Muscle of back (tissue), 3 donors: ENCODE measurements at regions not wholly inside any gene's neighbourhood (a gene's known extent, or its start where the extent isn't known, plus 50 kb on each side); places are given as distances from the start of the nearest gene placed in this dataset.

Experiments used
- DNase-seq, 3 donors: peaks; one replicate each; pipeline versions ENCODE4 v3.0.0 to v3.0.0-alpha.2; 2013

- no peak for DNase-seq
Observed at GRCh38 chr6:79864421-79864820, 82.9 kb downstream of the ELOVL4 start.

- no peak for DNase-seq
Observed at GRCh38 chr6:79864001-79864400, 83.4 kb downstream of the ELOVL4 start.

- DNase-seq: no peak
Observed at GRCh38 chr6:79863566-79863965, 83.8 kb downstream of the ELOVL4 start.

GRCh38 chr6:79862711-79863110 lies 84.6 kb downstream of the ELOVL4 start:
- DNase-seq: no peak

- DNase-seq: no peak
Observed at GRCh38 chr6:79862126-79862525, 85.2 kb downstream of the ELOVL4 start.

GRCh38 chr6:79861023-79861422 lies 86.3 kb downstream of the ELOVL4 start:
- DNase-seq: no peak

GRCh38 chr6:79847426-79847825 lies 99.9 kb downstream of the ELOVL4 start:
- DNase-seq: no peak

- no peak for DNase-seq
Observed at GRCh38 chr6:79842376-79843040, 104.8 kb downstream of the ELOVL4 start.

- DNase-seq: no peak
Observed at GRCh38 chr6:79841577-79842375, 105.6 kb downstream of the ELOVL4 start.

- DNase-seq: no peak
Observed at GRCh38 chr6:79838851-79839250, 108.5 kb downstream of the ELOVL4 start.

- peak in 1 of 3 donors; percentile 40 for DNase-seq
Observed at GRCh38 chr6:79833964-79834284, 113.4 kb downstream of the ELOVL4 start.

- no peak for DNase-seq
Observed at GRCh38 chr6:79833264-79833963, 113.9 kb downstream of the ELOVL4 start.

- DNase-seq: no peak
Observed at GRCh38 chr6:79832723-79833122, 114.6 kb downstream of the ELOVL4 start.

- DNase-seq: peak in 1 of 3 donors; percentile 30
Observed at GRCh38 chr6:79824202-79824601, 123.2 kb downstream of the ELOVL4 start.

GRCh38 chr6:79821859-79822258 lies 125.5 kb downstream of the ELOVL4 start:
- no peak for DNase-seq

GRCh38 chr6:79818471-79818870 lies 128.9 kb downstream of the ELOVL4 start:
- DNase-seq: no peak

GRCh38 chr6:79814940-79815339 lies 132.4 kb downstream of the ELOVL4 start:
- no peak for DNase-seq

- peak; percentile 65 to 88 (median 83) for DNase-seq
Observed at GRCh38 chr6:79813854-79814709, 133.3 kb downstream of the ELOVL4 start.

- no peak for DNase-seq
Observed at GRCh38 chr6:79813143-79813850, 134.1 kb downstream of the ELOVL4 start.

- DNase-seq: no peak
Observed at GRCh38 chr6:79812195-79812594, 135.2 kb downstream of the ELOVL4 start.

- DNase-seq: peak in 1 of 3 donors; percentile 28
Observed at GRCh38 chr6:79810871-79811270, 136.5 kb downstream of the ELOVL4 start.
